ENCODE measurements at regions not wholly inside any gene's neighbourhood (a gene's known extent, or its start where the extent isn't known, plus 50 kb on each side); places are given as distances from the start of the nearest gene placed in this dataset.
"Not testable (repeated sequence)": the region's sequence is repeated elsewhere in the genome, so short reads cannot be mapped to it uniquely, and the experiment has no call there.

GRCh38 chr10:18879284-18879683 is 169.3 kb upstream of the MALRD1 start:
- DNase-seq (ENCODE audit: low read depth): no peak
- TF ChIP-seq POLR2A (IDR thresholded peaks at IDR 0.05; ENCODE audit: extremely low read depth, insufficient read length) (no peak), MYC (IDR thresholded peaks at IDR 0.05; ENCODE audit: low read depth, low read length) (no peak), MAX (IDR thresholded peaks at IDR 0.05; ENCODE audit: low read depth, low read length) (no peak), CTCF (IDR thresholded peaks at IDR 0.05; ENCODE audit: low read depth, low read length) (no peak)
- H3K4me3 ChIP-seq (ENCODE audit: low read depth, low read length): no peak overlapping the region

GRCh38 chr10:18880530-18880929 is 168.1 kb upstream of the MALRD1 start:
- TF ChIP-seq CTCF (IDR thresholded peaks at IDR 0.05; ENCODE audit: low read depth, low read length): no peak
- TF ChIP-seq MYC (IDR thresholded peaks at IDR 0.05; ENCODE audit: low read depth, low read length): no peak
- TF ChIP-seq MAX (IDR thresholded peaks at IDR 0.05; ENCODE audit: low read depth, low read length): no peak
- TF ChIP-seq POLR2A (IDR thresholded peaks at IDR 0.05; ENCODE audit: extremely low read depth, insufficient read length): no peak
- DNase-seq (ENCODE audit: low read depth): no peak
- no peak overlapping the region for H3K4me3 ChIP-seq (ENCODE audit: low read depth, low read length)

- H3K4me3 ChIP-seq (ENCODE audit: low read depth, low read length): no peak overlapping the region
- TF ChIP-seq POLR2A (IDR thresholded peaks at IDR 0.05; ENCODE audit: extremely low read depth, insufficient read length): no peak
- TF ChIP-seq MYC (IDR thresholded peaks at IDR 0.05; ENCODE audit: low read depth, low read length): no peak
- TF ChIP-seq MAX (IDR thresholded peaks at IDR 0.05; ENCODE audit: low read depth, low read length): no peak
- no peak for TF ChIP-seq CTCF (IDR thresholded peaks at IDR 0.05; ENCODE audit: low read depth, low read length)
- DNase-seq (ENCODE audit: low read depth): no peak
Measured at GRCh38 chr10:18886102-18886501, 162.5 kb upstream of the MALRD1 start.

GRCh38 chr10:18906636-18907035 is 142.0 kb upstream of the MALRD1 start:
- TF ChIP-seq MAX (IDR thresholded peaks at IDR 0.05; ENCODE audit: low read depth, low read length): no peak
- TF ChIP-seq CTCF (IDR thresholded peaks at IDR 0.05; ENCODE audit: low read depth, low read length): no peak
- no peak for TF ChIP-seq MYC (IDR thresholded peaks at IDR 0.05; ENCODE audit: low read depth, low read length)
- TF ChIP-seq POLR2A (IDR thresholded peaks at IDR 0.05; ENCODE audit: extremely low read depth, insufficient read length): no peak
- H3K4me3 ChIP-seq (ENCODE audit: low read depth, low read length): no peak overlapping the region
- DNase-seq (ENCODE audit: low read depth): no peak

- DNase-seq (ENCODE audit: low read depth); H3K4me3 ChIP-seq (ENCODE audit: low read depth, low read length): not testable (repeated sequence)
Measured at GRCh38 chr10:18917431-18917830, 131.2 kb upstream of the MALRD1 start.

- H3K4me3 ChIP-seq (ENCODE audit: low read depth, low read length): no peak overlapping the region
- no peak for DNase-seq (ENCODE audit: low read depth)
- TF ChIP-seq CTCF (IDR thresholded peaks at IDR 0.05; ENCODE audit: low read depth, low read length) (no peak), MAX (IDR thresholded peaks at IDR 0.05; ENCODE audit: low read depth, low read length) (no peak), POLR2A (IDR thresholded peaks at IDR 0.05; ENCODE audit: extremely low read depth, insufficient read length) (no peak), MYC (IDR thresholded peaks at IDR 0.05; ENCODE audit: low read depth, low read length) (no peak)
Measured at GRCh38 chr10:18918532-18918931, 130.1 kb upstream of the MALRD1 start.

Measured in NB4 (cell line).